Heart left ventricle (tissue), 16 donors: ENCODE measurements at regions not wholly inside any gene's neighbourhood (a gene's known extent, or its start where the extent isn't known, plus 50 kb on each side); places are given as distances from the start of the nearest gene placed in this dataset.

ENCODE experiments used
- ATAC-seq, 4 donors: fragments of 200-7000 bp; cut with Tn5 transposase; one replicate each; pipeline ENCODE4 v1.9.1; 2020 to 2022; ENCODE audit warnings: moderate library complexity in 4 of 4, mild to moderate bottlenecking in 3 of 4, moderate number of reproducible peaks in 1 of 4
- DNase-seq, 5 donors: peaks; one replicate each; pipeline ENCODE4 v3.0.0-alpha.2; 2020
- H3K27ac ChIP-seq, 12 donors: fragments of 200-600 bp; sonication (generic) in 4 of 12; one replicate each; pipeline versions ENCODE4 v1.5.0 to v1.8.0; 2016 to 2022; ENCODE audit warnings: mild to moderate bottlenecking in 2 of 12
- H3K27me3 ChIP-seq, 9 donors: fragments of 200-600 bp; sonication (generic) in 2 of 9; one replicate each; pipeline versions ENCODE4 v1.5.1 to v1.8.0; 2016 to 2022; ENCODE audit warnings: mild to moderate bottlenecking in 3 of 9
- H3K36me3 ChIP-seq, 9 donors: fragments of 200-600 bp; sonication (generic) in 2 of 9; one replicate each; pipeline versions ENCODE4 v1.5.0 to v1.8.0; 2018 to 2022; ENCODE audit warnings: mild to moderate bottlenecking in 2 of 9
- H3K4me1 ChIP-seq, 12 donors: fragments of 200-600 bp; sonication (generic) in 4 of 12; one replicate each; pipeline versions ENCODE4 v1.5.0 to v1.8.0; 2016 to 2022; ENCODE audit warnings: mild to moderate bottlenecking in 3 of 12
- H3K4me3 ChIP-seq, 12 donors: fragments of 200-600 bp; sonication (generic) in 4 of 12; one replicate each; pipeline versions ENCODE4 v1.5.0 to v1.8.0; 2017 to 2022; ENCODE audit warnings: mild to moderate bottlenecking in 9 of 12, moderate library complexity in 4 of 12
- H3K9me3 ChIP-seq, 12 donors: fragments of 200-600 bp; sonication (generic) in 4 of 12; one replicate each; pipeline versions ENCODE4 v1.5.0 to v1.8.0; 2016 to 2022; ENCODE audit warnings: mild to moderate bottlenecking in 1 of 12
- POLR2A ChIP-seq, 2 donors: fragments of 450-650 bp; IDR thresholded peaks; one replicate each; pipeline ENCODE4 v1.6.1; 2017; ENCODE audit warnings: antibody characterized with exemption in 2 of 2, mild to moderate bottlenecking in 2 of 2, moderate library complexity in 2 of 2
- WGBS, 4 donors: extraction: QIAGEN DNeasy Blood & Tissue Kit in 2 of 4; methylation state at CpG; one replicate each; pipeline versions ENCODE4 v1.1.5 to v1.1.7; 2013 to 2018; 5-methylcytosine and 5-hydroxymethylcytosine counted together
- intact Hi-C, 10 donors: fragments of 100-400 bp; cut with DNase I; formaldehyde crosslinking; loops; one replicate each; pipeline versions ENCODE4 v1.11.1 to v1.14.2; 2022
- TF ChIP-seq, protein P1 (sequence below), 12 donors: fragments of 200-600 bp; sonication (generic) in 4 of 12; IDR thresholded peaks; one replicate each; pipeline versions ENCODE4 v1.5.0 to v1.8.0; 2018 to 2022; ENCODE audit warnings: antibody characterized with exemption in 12 of 12, mild to moderate bottlenecking in 5 of 12
- donor health status: ischemic (EF 13 %, LVEDD 7.1; RV severe dilation, severe dysfunction).
- donor health status: healthy with polysubstance abuse.
- donor health status: DM: no; HTN: yes; CAD: no.
- donor health status: DM: no; HTN: no; CAD: no.
- donor health status: ischemic (EF 25% LVEDD 6.9; RV normal size, moderate dysfunction).
- donor health status: ischemic (EF 25% LVEDD 5.7; RV mildly dilated, moderate dysfunction).
- donor health status: healthy.
- donor health status: DM: yes; HTN: yes; CAD: no.
- donor health status: ischemic (EF 35%, LVEDD 5.7; RV mildly dilated, moderate dysfunction).
- donor health status: nonischemic (EF 11% LVEDD 7.7; RV severe dilation, severe dysfunction).
- donor health status: DM: yes; HTN: yes; CAD: no.
- donor health status: PGD.
- donor health status: ischemic (EF 29% LVEDD 5.4; RV normal size, mild dysfunction).
- donor health status: nonischemic (EF 23%, LVEDD 6.1; RV moderate dilation, normal function).

GRCh38 chr7:19410106-19410505 lies 264.9 kb upstream of the FERD3L start:
- TF ChIP-seq, protein P1, sequence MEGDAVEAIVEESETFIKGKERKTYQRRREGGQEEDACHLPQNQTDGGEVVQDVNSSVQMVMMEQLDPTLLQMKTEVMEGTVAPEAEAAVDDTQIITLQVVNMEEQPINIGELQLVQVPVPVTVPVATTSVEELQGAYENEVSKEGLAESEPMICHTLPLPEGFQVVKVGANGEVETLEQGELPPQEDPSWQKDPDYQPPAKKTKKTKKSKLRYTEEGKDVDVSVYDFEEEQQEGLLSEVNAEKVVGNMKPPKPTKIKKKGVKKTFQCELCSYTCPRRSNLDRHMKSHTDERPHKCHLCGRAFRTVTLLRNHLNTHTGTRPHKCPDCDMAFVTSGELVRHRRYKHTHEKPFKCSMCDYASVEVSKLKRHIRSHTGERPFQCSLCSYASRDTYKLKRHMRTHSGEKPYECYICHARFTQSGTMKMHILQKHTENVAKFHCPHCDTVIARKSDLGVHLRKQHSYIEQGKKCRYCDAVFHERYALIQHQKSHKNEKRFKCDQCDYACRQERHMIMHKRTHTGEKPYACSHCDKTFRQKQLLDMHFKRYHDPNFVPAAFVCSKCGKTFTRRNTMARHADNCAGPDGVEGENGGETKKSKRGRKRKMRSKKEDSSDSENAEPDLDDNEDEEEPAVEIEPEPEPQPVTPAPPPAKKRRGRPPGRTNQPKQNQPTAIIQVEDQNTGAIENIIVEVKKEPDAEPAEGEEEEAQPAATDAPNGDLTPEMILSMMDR (IDR thresholded peaks at IDR 0.05): no peak
- no peak for TF ChIP-seq POLR2A (IDR thresholded peaks at IDR 0.05)
- DNase-seq (no peak), ATAC-seq (no peak)
- H3K4me1 ChIP-seq: no peaks in the 10 kb centered on the region
- no peak overlapping the region for H3K4me3 ChIP-seq
- no peaks in the 10 kb centered on the region for H3K9me3 ChIP-seq
- no peaks in the 10 kb centered on the region for H3K36me3 ChIP-seq
- no peaks in the 10 kb centered on the region for H3K27me3 ChIP-seq
- intact Hi-C loops: no loop called here
- H3K27ac ChIP-seq: no peak overlapping the region

- Histone ChIP-seq H3K27ac (no peak overlapping the region), H3K36me3 (no peaks in the 10 kb centered on the region), H3K4me3 (no peak overlapping the region), H3K27me3 (no peaks in the 10 kb centered on the region), H3K4me1 (no peaks in the 10 kb centered on the region), H3K9me3 (no peaks in the 10 kb centered on the region)
- intact Hi-C loops: no loop called here
- DNase-seq: no peak
- no peak for ATAC-seq
- TF ChIP-seq, protein P1 (IDR thresholded peaks at IDR 0.05): no peak
- no peak for TF ChIP-seq POLR2A (IDR thresholded peaks at IDR 0.05)
- 35 to 43% (median 41%) methylated on average over 3 of the region's 3 CpGs for WGBS, 4 donors
Measured at GRCh38 chr7:19408706-19409220, 263.5 kb upstream of the FERD3L start.

DNA sequence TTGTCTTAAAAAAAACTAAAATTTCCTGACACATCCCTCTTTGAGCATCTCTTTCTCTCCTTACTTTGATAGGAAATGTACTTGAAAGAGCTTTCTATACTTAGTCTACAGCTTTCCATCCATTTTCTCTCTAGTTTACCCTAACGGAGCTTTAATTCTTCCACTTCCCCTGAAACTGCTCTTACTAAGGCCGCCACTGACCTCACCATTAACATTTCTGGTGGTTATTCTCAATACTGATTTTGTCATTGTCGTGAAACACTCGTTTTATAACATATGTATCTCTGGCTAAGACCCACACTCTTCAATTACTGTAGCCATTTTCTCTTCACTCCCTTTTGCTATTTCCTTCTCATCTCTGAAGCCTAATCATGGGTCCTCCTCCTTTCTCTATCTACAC lies 262.0 kb upstream of the FERD3L start:
- no peak for TF ChIP-seq POLR2A (IDR thresholded peaks at IDR 0.05)
- TF ChIP-seq, protein P1 (IDR thresholded peaks at IDR 0.05): no peak
- Histone ChIP-seq H3K36me3 (no peaks in the 10 kb centered on the region), H3K27me3 (no peaks in the 10 kb centered on the region), H3K4me1 (no peaks in the 10 kb centered on the region), H3K4me3 (no peak overlapping the region), H3K27ac (no peak overlapping the region), H3K9me3 (no peaks in the 10 kb centered on the region)
- ATAC-seq (no peak), DNase-seq (no peak)
- 63 to 86% (median 80%) methylated on average over 3 to 4 of the region's 4 CpGs for WGBS, 4 donors
- intact Hi-C loops: no loop called here

- no peak overlapping the region for H3K4me3 ChIP-seq
- DNase-seq: no peak
- H3K27ac ChIP-seq: no peak overlapping the region
- H3K27me3 ChIP-seq: no peaks in the 10 kb centered on the region
- intact Hi-C loops: no loop called here
- no peak for TF ChIP-seq POLR2A (IDR thresholded peaks at IDR 0.05)
- TF ChIP-seq, protein P1 (IDR thresholded peaks at IDR 0.05): no peak
- H3K9me3 ChIP-seq: no peaks in the 10 kb centered on the region
- no peaks in the 10 kb centered on the region for H3K4me1 ChIP-seq
- no peaks in the 10 kb centered on the region for H3K36me3 ChIP-seq
- no peak for ATAC-seq
- 54 to 69% (median 61%) methylated on average over 2 of the region's 2 CpGs for WGBS, 4 donors
Measured at GRCh38 chr7:19405541-19405940, 260.3 kb upstream of the FERD3L start.
